HUES48 (cell line): ENCODE measurements at regions not wholly inside any gene's neighbourhood (a gene's known extent, or its start where the extent isn't known, plus 50 kb on each side); places are given as distances from the start of the nearest gene placed in this dataset.
"Not testable (repeated sequence)": the region's sequence is repeated elsewhere in the genome, so short reads cannot be mapped to it uniquely, and the experiment has no call there.

Source experiments
- H3K27ac ChIP-seq: one replicate; pipeline ENCODE4 v1.7.0; 2013; ENCODE audit warnings: low read depth, low read length, inconsistent platforms
- H3K27me3 ChIP-seq: 2 replicates; pipeline ENCODE4 v1.6.1; 2013; ENCODE audit warnings: mild to moderate bottlenecking, low read length; ENCODE audit not compliant: control insufficient read depth, insufficient read depth
- H3K36me3 ChIP-seq: 2 replicates; pipeline ENCODE4 v1.6.1; 2013; ENCODE audit warnings: low read length; ENCODE audit not compliant: control insufficient read depth, insufficient read depth
- H3K4me1 ChIP-seq: 2 replicates; pipeline ENCODE4 v1.6.1; 2013; ENCODE audit warnings: mild to moderate bottlenecking, low read length; ENCODE audit not compliant: control insufficient read depth, insufficient read depth
- H3K4me3 ChIP-seq: 2 replicates; pipeline ENCODE4 v1.5.1; 2013; ENCODE audit warnings: mild to moderate bottlenecking, low read depth, low read length
- H3K9ac ChIP-seq: 2 replicates; pipeline ENCODE4 v1.6.1; 2013; ENCODE audit warnings: mild to moderate bottlenecking, low read depth, low read length, moderate library complexity
- H3K9me3 ChIP-seq: 2 replicates; pipeline ENCODE4 v1.6.1; 2013; ENCODE audit warnings: low read length; ENCODE audit not compliant: control insufficient read depth, insufficient read depth

DNA sequence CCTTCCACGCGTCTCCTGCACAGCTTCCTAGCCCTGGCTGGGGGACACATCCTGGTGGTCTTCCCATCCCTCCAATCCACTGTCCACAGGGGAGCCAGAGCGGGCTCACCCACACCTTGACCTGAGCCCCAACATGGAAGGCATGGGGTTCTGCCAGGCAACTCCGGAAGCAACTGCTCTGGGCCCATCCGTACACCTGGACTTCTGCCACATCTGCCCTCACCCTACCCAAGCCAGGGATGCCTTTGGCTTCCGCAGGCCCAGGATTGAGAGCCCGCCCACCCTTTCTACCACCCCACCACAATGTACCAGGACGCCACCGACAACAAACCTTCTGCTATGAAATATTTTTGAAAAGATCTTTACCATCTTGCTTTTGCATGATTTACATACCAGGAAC, 89.8 kb downstream of the KCNJ18 start:
- not testable (repeated sequence) for H3K36me3 ChIP-seq, H3K9ac ChIP-seq, H3K27me3 ChIP-seq, H3K27ac ChIP-seq, H3K4me3 ChIP-seq, H3K4me1 ChIP-seq
- H3K9me3 ChIP-seq, result peaks cover 47% of the 10 kb centered on the region

GRCh38 chr17:21782604-21783003, 90.3 kb downstream of the KCNJ18 start:
- not testable (repeated sequence) for H3K9ac ChIP-seq, H3K36me3 ChIP-seq, H3K27me3 ChIP-seq, H3K4me1 ChIP-seq, H3K27ac ChIP-seq, H3K4me3 ChIP-seq
- H3K9me3 ChIP-seq, result peaks cover 44% of the 10 kb centered on the region

GRCh38 chr17:21783017-21783416, 90.7 kb downstream of the KCNJ18 start:
- H3K36me3 ChIP-seq, H3K4me3 ChIP-seq, H3K27ac ChIP-seq, H3K9ac ChIP-seq, H3K27me3 ChIP-seq, H3K4me1 ChIP-seq: not testable (repeated sequence)
- H3K9me3 ChIP-seq, result peaks cover 44% of the 10 kb centered on the region

- H3K36me3 ChIP-seq, H3K27me3 ChIP-seq, H3K9ac ChIP-seq, H3K27ac ChIP-seq, H3K4me3 ChIP-seq, H3K4me1 ChIP-seq: not testable (repeated sequence)
- peaks cover 52% of the 10 kb centered on the region for H3K9me3 ChIP-seq
Observed at GRCh38 chr17:21814272-21814671, 121.9 kb downstream of the KCNJ18 start.

- no peak overlapping the region for H3K4me3 ChIP-seq
- H3K36me3 ChIP-seq, result no peaks in the 10 kb centered on the region
- H3K27ac ChIP-seq, result no peak overlapping the region
- H3K4me1 ChIP-seq, result no peaks in the 10 kb centered on the region
- H3K27me3 ChIP-seq, result no peaks in the 10 kb centered on the region
- H3K9me3 ChIP-seq, result peaks cover 57% of the 10 kb centered on the region
- no peak overlapping the region for H3K9ac ChIP-seq
Observed at GRCh38 chr17:21814776-21815175, 122.5 kb downstream of the KCNJ18 start.

GRCh38 chr17:21815352-21816063, 123.2 kb downstream of the KCNJ18 start:
- H3K27ac ChIP-seq, result no peak overlapping the region
- peaks cover 65% of the 10 kb centered on the region for H3K9me3 ChIP-seq
- no peak overlapping the region for H3K4me3 ChIP-seq
- H3K27me3 ChIP-seq, result no peaks in the 10 kb centered on the region
- H3K36me3 ChIP-seq, result no peaks in the 10 kb centered on the region
- H3K4me1 ChIP-seq, result no peaks in the 10 kb centered on the region
- H3K9ac ChIP-seq, result no peak overlapping the region

GRCh38 chr17:21816592-21817567, 124.6 kb downstream of the KCNJ18 start:
- Histone ChIP-seq H3K4me3 (no peak overlapping the region; the same call in 1 of the 2 replicates), H3K27ac (no peak overlapping the region), H3K9ac (no peak overlapping the region), H3K9me3 (peaks cover 78% of the 10 kb centered on the region), H3K27me3 (no peaks in the 10 kb centered on the region), H3K36me3 (no peaks in the 10 kb centered on the region), H3K4me1 (no peaks in the 10 kb centered on the region)

DNA sequence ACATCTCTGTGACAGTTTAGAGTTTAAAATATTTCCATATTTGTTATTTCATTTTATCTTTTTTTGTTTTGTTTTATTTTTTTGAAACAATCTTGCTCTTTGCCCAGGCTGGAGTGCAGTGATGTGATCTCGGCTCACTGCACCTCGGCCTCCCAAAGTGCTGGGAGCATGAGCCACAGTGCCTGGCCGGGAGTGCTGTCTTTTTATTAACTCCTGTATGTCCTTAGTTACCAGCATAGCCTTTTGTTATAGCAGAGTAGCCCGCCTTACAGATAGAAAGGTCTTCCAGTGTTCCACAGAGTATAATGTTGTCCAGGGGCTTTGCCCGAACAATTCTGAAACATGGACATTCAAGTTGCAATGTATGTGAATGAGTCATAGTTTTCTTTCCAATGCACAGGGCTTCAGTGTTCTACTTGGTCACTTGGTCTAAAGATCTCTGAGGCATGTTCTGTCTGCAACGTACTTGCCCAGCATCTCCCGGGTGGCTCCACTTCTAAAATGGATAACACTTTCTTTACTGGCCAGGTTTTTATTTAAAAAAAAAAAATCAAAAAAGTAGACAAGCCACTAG, 125.6 kb downstream of the KCNJ18 start:
- Histone ChIP-seq H3K27ac (no peak overlapping the region), H3K4me3 (no peak overlapping the region; the same call in 1 of the 2 replicates), H3K9me3 (peaks cover 88% of the 10 kb centered on the region), H3K9ac (no peak overlapping the region), H3K27me3 (no peaks in the 10 kb centered on the region), H3K4me1 (no peaks in the 10 kb centered on the region), H3K36me3 (no peaks in the 10 kb centered on the region)

DNA sequence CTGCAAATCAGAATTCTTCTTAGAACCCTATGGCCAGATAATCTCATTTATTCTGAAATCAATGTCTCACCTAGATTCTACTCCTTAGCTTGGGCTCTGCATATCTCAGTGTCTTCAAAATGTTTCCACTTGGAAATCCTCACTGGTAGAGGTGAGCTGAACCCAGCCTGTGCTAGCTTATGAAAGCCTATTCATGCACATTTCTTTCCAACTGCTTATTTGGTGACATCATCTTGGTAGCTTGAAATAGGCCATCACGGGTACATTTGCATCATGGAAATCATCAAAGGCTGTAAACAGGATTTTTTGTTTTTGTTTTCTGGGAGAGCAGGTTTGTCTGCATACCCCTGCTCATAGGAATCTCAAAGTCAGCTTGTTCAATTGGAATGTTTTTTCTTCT, 130.8 kb downstream of the KCNJ18 start:
- H3K27ac ChIP-seq, result no peak overlapping the region
- no peaks in the 10 kb centered on the region for H3K36me3 ChIP-seq
- no peak overlapping the region for H3K4me3 ChIP-seq
- no peak overlapping the region for H3K9ac ChIP-seq
- H3K27me3 ChIP-seq, result no peaks in the 10 kb centered on the region
- peaks cover 79% of the 10 kb centered on the region for H3K9me3 ChIP-seq
- no peaks in the 10 kb centered on the region for H3K4me1 ChIP-seq

GRCh38 chr17:21823643-21824042, 131.3 kb downstream of the KCNJ18 start:
- H3K27ac ChIP-seq, result no peak overlapping the region
- peaks cover 75% of the 10 kb centered on the region for H3K9me3 ChIP-seq
- H3K36me3 ChIP-seq, result no peaks in the 10 kb centered on the region
- H3K4me1 ChIP-seq, result no peaks in the 10 kb centered on the region
- H3K9ac ChIP-seq, result no peak overlapping the region
- H3K27me3 ChIP-seq, result no peaks in the 10 kb centered on the region
- no peak overlapping the region for H3K4me3 ChIP-seq

DNA sequence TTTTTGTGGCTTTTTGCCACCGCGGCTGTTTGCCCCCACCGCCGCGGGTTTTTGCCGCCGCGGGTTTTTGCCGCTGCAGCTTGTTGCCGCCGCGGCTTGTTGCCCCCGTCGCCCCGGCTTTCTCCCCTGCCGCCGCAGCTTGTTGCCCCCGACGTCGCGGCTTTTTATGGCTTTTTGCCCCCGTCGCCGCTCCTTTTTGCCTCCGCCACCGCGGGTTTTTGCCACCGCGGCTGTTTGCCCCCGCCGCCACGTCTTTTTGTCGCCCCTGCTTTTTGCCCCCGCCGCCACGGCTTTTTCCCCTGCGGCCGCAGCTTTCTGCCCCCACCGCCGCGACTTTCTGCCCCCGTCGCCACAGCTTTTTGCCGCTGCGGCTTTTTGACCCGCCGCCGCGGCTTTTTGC, 149.5 kb downstream of the KCNJ18 start:
- no peak overlapping the region for H3K9ac ChIP-seq
- peaks cover 26% of the 10 kb centered on the region for H3K9me3 ChIP-seq
- no peak overlapping the region for H3K4me3 ChIP-seq
- H3K4me1 ChIP-seq, result no peaks in the 10 kb centered on the region
- no peaks in the 10 kb centered on the region for H3K36me3 ChIP-seq
- no peaks in the 10 kb centered on the region for H3K27me3 ChIP-seq
- H3K27ac ChIP-seq, result no peak overlapping the region
